HCT116 (cell line): ENCODE measurements at regions not wholly inside any gene's neighbourhood (a gene's known extent, or its start where the extent isn't known, plus 50 kb on each side); places are given as distances from the start of the nearest gene placed in this dataset.

Experiments
- ATAC-seq: fragments of 200-7000 bp; cut with Tn5 transposase; 2 replicates; pipeline ENCODE4 v1.9.1; 2020; ENCODE audit warnings: mild to moderate bottlenecking, moderate library complexity
- BruUV-seq: library from RNA; stranded (reverse); fragments of 400-500 nt; replicated peaks from 2 replicates; lab custom pipeline; 2021; lab: Mats Ljungman, UMichigan
- CTCF ChIA-PET: fragments of 300-600 bp; sonication (Branson Sonifier 250); formaldehyde crosslinking; loops from one replicate; lab custom pipeline; 2021; ENCODE audit warnings: antibody characterized with exemption; lab: Charles Lee
- POLR2A ChIA-PET: fragments of 300-600, 350-600 bp; sonication (Branson Sonifier 250); formaldehyde crosslinking; loops from one replicate; lab custom pipeline; 2021; ENCODE audit warnings: antibody characterized with exemption; lab: Charles Lee
- RAD21 ChIA-PET, 2 experiments: fragments of 300-600 bp; sonication (Branson Sonifier 250); formaldehyde crosslinking; loops; one replicate each; lab custom pipeline; 2023; ENCODE audit warnings: low total read pairs in 2 of 2; ENCODE audit not compliant: uncharacterized antibody in 2 of 2, unreplicated experiment in 2 of 2, low non-redundant PET in 1 of 2; lab: Charles Lee
- DNase-seq: peaks from one replicate; pipeline ENCODE4 v3.0.0-alpha.2; 2010; ENCODE audit warnings: low read depth, low spot score
- H2AFZ ChIP-seq: fragments of 200-600 bp; shearing (Covaris generic), sonication (generic); 2 replicates; pipeline ENCODE4 v1.6.1; 2017; ENCODE audit warnings: low read depth, mixed run types, mixed read lengths, antibody characterized with exemption, low read length; ENCODE audit not compliant: poor library complexity, severe bottlenecking
- H3K27ac ChIP-seq: 2 replicates; pipeline ENCODE4 v1.5.1; 2012; ENCODE audit warnings: low read depth, low read length
- H3K27me3 ChIP-seq: fragments of 200-600 bp; sonication (generic); 2 replicates; pipeline ENCODE4 v1.6.1; 2016; ENCODE audit warnings: mixed run types, low read length, mixed read lengths; ENCODE audit not compliant: insufficient read depth
- H3K36me3 ChIP-seq, 2 experiments: fragments of 200-500 bp in 1 of 2; fragments of 200-600 bp in 1 of 2; sonication (Bioruptor generic) in 1 of 2; sonication (generic) in 1 of 2; 2 replicates each; pipeline versions ENCODE4 v1.5.1 to v1.6.1; 2014 to 2016; ENCODE audit warnings: low read length in 2 of 2, inconsistent platforms in 1 of 2, mixed read lengths in 1 of 2, mixed run types in 1 of 2; ENCODE audit not compliant: insufficient read depth in 2 of 2, control insufficient read depth in 1 of 2
- H3K4me1 ChIP-seq, 2 experiments: fragments of 200-600 bp in 1 of 2; sonication (generic) in 1 of 2; 2 replicates each; pipeline versions ENCODE4 v1.5.1 to v1.6.1; 2012 to 2017; ENCODE audit warnings: low read length in 2 of 2, inconsistent platforms in 1 of 2, mild to moderate bottlenecking in 1 of 2, mixed read lengths in 1 of 2, mixed run types in 1 of 2, moderate library complexity in 1 of 2; ENCODE audit not compliant: insufficient read depth in 2 of 2, control insufficient read depth in 1 of 2
- H3K4me2 ChIP-seq: fragments of 200-600 bp; sonication (generic); 2 replicates; pipeline ENCODE4 v1.6.1; 2017; ENCODE audit warnings: mixed run types, low read length, mixed read lengths
- H3K4me3 ChIP-seq, 2 experiments: fragments of 200-600 bp in 1 of 2; sonication (generic) in 1 of 2; replicated peaks in 1 of 2; 2 replicates each; pipeline ENCODE4 v1.5.1; 2011 to 2016; ENCODE audit warnings: low read length in 2 of 2, control low read depth in 1 of 2, low read depth in 1 of 2, mild to moderate bottlenecking in 1 of 2, mixed read lengths in 1 of 2, mixed run types in 1 of 2
- H3K79me2 ChIP-seq: fragments of 200-600 bp; sonication (generic); 2 replicates; pipeline ENCODE4 v1.6.1; 2017; ENCODE audit warnings: mild to moderate bottlenecking, mixed run types, low read length, moderate library complexity, mixed read lengths; ENCODE audit not compliant: insufficient read depth
- H3K9ac ChIP-seq: fragments of 200-600 bp; sonication (generic); 2 replicates; pipeline ENCODE4 v1.6.1; 2016; ENCODE audit warnings: low read length, mixed read lengths
- H3K9me2 ChIP-seq: fragments of 200-600 bp; sonication (generic), shearing (Covaris generic); 2 replicates; pipeline ENCODE4 v1.6.1; 2017; ENCODE audit warnings: mixed run types, mild to moderate bottlenecking, moderate library complexity; ENCODE audit not compliant: insufficient read depth
- H3K9me3 ChIP-seq, 2 experiments: fragments of 200-500 bp in 1 of 2; fragments of 200-600 bp in 1 of 2; sonication (Bioruptor generic) in 1 of 2; sonication (generic) in 1 of 2; 2 replicates each; pipeline ENCODE4 v1.6.1; 2014 to 2017; ENCODE audit warnings: low read length in 2 of 2, mixed read lengths in 2 of 2, inconsistent platforms in 1 of 2, low read depth in 1 of 2, mild to moderate bottlenecking in 1 of 2, mixed run types in 1 of 2, moderate library complexity in 1 of 2; ENCODE audit not compliant: control insufficient read depth in 1 of 2, insufficient read depth in 1 of 2
- H4K20me1 ChIP-seq: fragments of 200-600 bp; sonication (generic), shearing (Covaris generic); 2 replicates; pipeline ENCODE4 v1.6.1; 2017; ENCODE audit warnings: mixed run types, mild to moderate bottlenecking, moderate library complexity; ENCODE audit not compliant: insufficient read depth
- CBX3 ChIP-seq: IDR thresholded peaks from 2 replicates; pipeline ENCODE4 v1.6.1; 2012; ENCODE audit warnings: low read depth
- ELF1 ChIP-seq: IDR thresholded peaks from 2 replicates; pipeline ENCODE4 v1.6.1; 2012; ENCODE audit warnings: low read depth, borderline replicate concordance
- RAD21 ChIP-seq: IDR thresholded peaks from 2 replicates; pipeline ENCODE4 v1.6.1; 2012; ENCODE audit warnings: low read depth, mild to moderate bottlenecking
- TCF7L2 ChIP-seq: IDR thresholded peaks from 2 replicates; pipeline ENCODE4 v1.7.0; 2011; ENCODE audit warnings: borderline replicate concordance, inconsistent platforms; ENCODE audit not compliant: insufficient read depth, insufficient read length; ENCODE audit errors: extremely low read depth
- YY1 ChIP-seq: IDR thresholded peaks from 2 replicates; pipeline ENCODE4 v1.6.1; 2011; ENCODE audit warnings: low read length, low read depth, moderate library complexity, mild to moderate bottlenecking; ENCODE audit not compliant: insufficient replicate concordance; ENCODE audit errors: extremely low read depth
- ZBTB33 ChIP-seq: IDR thresholded peaks from 2 replicates; pipeline ENCODE4 v1.6.1; 2011; ENCODE audit warnings: mild to moderate bottlenecking, low read length, moderate library complexity; ENCODE audit not compliant: insufficient replicate concordance; ENCODE audit errors: extremely low read depth
- intact Hi-C: fragments of 100-400 bp; cut with micrococcal nuclease; formaldehyde crosslinking; loops from 2 replicates; pipeline ENCODE4 v1.10.0; 2022

GRCh38 chr22:22815397-22816170 lies 72.0 kb upstream of the IGLL5 start:
- Histone ChIP-seq H3K9me3 (no peaks in the 10 kb centered on the region), H3K36me3 (no peaks in the 10 kb centered on the region), H3K27me3 (no peaks in the 10 kb centered on the region), H3K9me2 (no peaks in the 10 kb centered on the region), H2AFZ (no peak overlapping the region), H4K20me1 (no peaks in the 10 kb centered on the region), H3K27ac (no peak overlapping the region), H3K9ac (no peak overlapping the region), H3K4me1 (no peaks in the 10 kb centered on the region), H3K79me2 (no peaks in the 10 kb centered on the region), H3K4me3 (no peak overlapping the region), H3K4me2 (no peak overlapping the region)
- TF ChIP-seq CBX3, result no peak
- no peak for TF ChIP-seq ELF1
- TF ChIP-seq RAD21, result no peak
- no peak for TF ChIP-seq YY1
- no peak for TF ChIP-seq TCF7L2
- no peak for TF ChIP-seq ZBTB33
- DNase-seq (no peak), ATAC-seq (no peak)
- ChIA-PET POLR2A (no interaction called here), RAD21 (no interaction called here), CTCF (interaction anchor here (1.1 to 1.6 kb wide), 3 partner anchors 68 to 69 kb away, joined by 3 to 4 read pairs (median 3); no protein-coding TSS in a partner anchor)
- intact Hi-C loops, result no loop called here
- BruUV-seq, result no TSS peak
